ENCODE measurements at regions not wholly inside any gene's neighbourhood (a gene's known extent, or its start where the extent isn't known, plus 50 kb on each side); places are given as distances from the start of the nearest gene placed in this dataset.

DNA sequence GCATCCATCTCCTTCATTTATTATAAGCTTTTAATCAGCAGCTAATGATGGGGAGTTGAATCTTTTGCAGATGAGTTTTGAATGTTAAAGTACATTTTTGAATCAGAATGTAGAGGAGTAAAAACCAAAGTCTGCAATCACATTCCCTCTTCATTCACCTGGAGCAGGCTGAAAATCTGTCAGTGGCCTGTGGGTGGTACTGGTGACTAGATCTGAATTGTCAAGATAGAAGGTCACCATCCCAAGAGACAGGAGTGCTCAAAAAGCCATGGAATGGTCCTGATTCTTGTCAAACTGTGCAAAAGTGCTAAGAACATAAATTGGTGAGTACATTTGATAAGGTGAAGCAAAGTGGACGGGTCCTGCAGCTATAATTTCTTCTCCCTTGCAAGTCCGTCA is 881.3 kb upstream of the NR2F2 start:
- TF ChIP-seq EZH2 (IDR thresholded peaks at IDR 0.05; ENCODE audit: insufficient read depth, poor library complexity, severe bottlenecking) (no peak), EZH2phosphoT487 (IDR thresholded peaks at IDR 0.05; ENCODE audit: insufficient read depth, low read depth) (no peak)

Data from GM23248 (cell line).